Myocyte (in vitro differentiated cells): ENCODE measurements at regions not wholly inside any gene's neighbourhood (a gene's known extent, or its start where the extent isn't known, plus 50 kb on each side); places are given as distances from the start of the nearest gene placed in this dataset.
"Not testable (repeated sequence)": the region's sequence is repeated elsewhere in the genome, so short reads cannot be mapped to it uniquely, and the experiment has no call there.

Experiments used
- DNase-seq: peaks from one replicate; pipeline ENCODE4 v3.0.0-alpha.2; 2012; ENCODE audit warnings: low read depth

- no peak for DNase-seq
Measured at GRCh38 chr4:123628288-123628687, 231.7 kb downstream of the SPRY1 start.

- DNase-seq = peak; percentile 47
Measured at GRCh38 chr4:123631786-123632692, 235.4 kb downstream of the SPRY1 start.

GRCh38 chr4:123632693-123633030 is 236.1 kb downstream of the SPRY1 start:
- DNase-seq = no peak

- no peak for DNase-seq
Measured at GRCh38 chr4:123638834-123639233, 242.2 kb downstream of the SPRY1 start.

- DNase-seq = no peak
Measured at GRCh38 chr4:123640271-123640670, 243.7 kb downstream of the SPRY1 start.

GRCh38 chr4:123640824-123641223 is 244.2 kb downstream of the SPRY1 start:
- DNase-seq = no peak

GRCh38 chr4:123643691-123644090 is 247.1 kb downstream of the SPRY1 start:
- peak; percentile 47 for DNase-seq

- no peak for DNase-seq
Measured at GRCh38 chr4:123649250-123649644, 252.7 kb downstream of the SPRY1 start.

GRCh38 chr4:123649645-123650391 is 253.2 kb downstream of the SPRY1 start:
- DNase-seq = peak; percentile 60

- peak; percentile 86 for DNase-seq
Measured at GRCh38 chr4:123651066-123651465, 254.5 kb downstream of the SPRY1 start.

GRCh38 chr4:123651536-123652180 is 255.1 kb downstream of the SPRY1 start:
- DNase-seq = no peak

GRCh38 chr4:123652476-123652875 is 255.9 kb downstream of the SPRY1 start:
- DNase-seq = no peak

GRCh38 chr4:123653236-123653635 is 256.6 kb downstream of the SPRY1 start:
- DNase-seq = no peak

GRCh38 chr4:123656746-123657294 is 260.2 kb downstream of the SPRY1 start:
- DNase-seq = not testable (repeated sequence)

- not testable (repeated sequence) for DNase-seq
Measured at GRCh38 chr4:123657606-123658005, 261.0 kb downstream of the SPRY1 start.

- DNase-seq = no peak
Measured at GRCh38 chr4:123659262-123659661, 262.7 kb downstream of the SPRY1 start.

- no peak for DNase-seq
Measured at GRCh38 chr4:123659730-123660129, 263.1 kb downstream of the SPRY1 start.

GRCh38 chr4:123661080-123661737 is 264.6 kb downstream of the SPRY1 start:
- peak; percentile 31 for DNase-seq

GRCh38 chr4:123662827-123663226 is 266.2 kb downstream of the SPRY1 start:
- no peak for DNase-seq

GRCh38 chr4:123666486-123666885 is 269.9 kb downstream of the SPRY1 start:
- DNase-seq = no peak

- no peak for DNase-seq
Measured at GRCh38 chr4:123667496-123667895, 270.9 kb downstream of the SPRY1 start.
